ENCODE measurements at regions not wholly inside any gene's neighbourhood (a gene's known extent, or its start where the extent isn't known, plus 50 kb on each side); places are given as distances from the start of the nearest gene placed in this dataset.

DNA sequence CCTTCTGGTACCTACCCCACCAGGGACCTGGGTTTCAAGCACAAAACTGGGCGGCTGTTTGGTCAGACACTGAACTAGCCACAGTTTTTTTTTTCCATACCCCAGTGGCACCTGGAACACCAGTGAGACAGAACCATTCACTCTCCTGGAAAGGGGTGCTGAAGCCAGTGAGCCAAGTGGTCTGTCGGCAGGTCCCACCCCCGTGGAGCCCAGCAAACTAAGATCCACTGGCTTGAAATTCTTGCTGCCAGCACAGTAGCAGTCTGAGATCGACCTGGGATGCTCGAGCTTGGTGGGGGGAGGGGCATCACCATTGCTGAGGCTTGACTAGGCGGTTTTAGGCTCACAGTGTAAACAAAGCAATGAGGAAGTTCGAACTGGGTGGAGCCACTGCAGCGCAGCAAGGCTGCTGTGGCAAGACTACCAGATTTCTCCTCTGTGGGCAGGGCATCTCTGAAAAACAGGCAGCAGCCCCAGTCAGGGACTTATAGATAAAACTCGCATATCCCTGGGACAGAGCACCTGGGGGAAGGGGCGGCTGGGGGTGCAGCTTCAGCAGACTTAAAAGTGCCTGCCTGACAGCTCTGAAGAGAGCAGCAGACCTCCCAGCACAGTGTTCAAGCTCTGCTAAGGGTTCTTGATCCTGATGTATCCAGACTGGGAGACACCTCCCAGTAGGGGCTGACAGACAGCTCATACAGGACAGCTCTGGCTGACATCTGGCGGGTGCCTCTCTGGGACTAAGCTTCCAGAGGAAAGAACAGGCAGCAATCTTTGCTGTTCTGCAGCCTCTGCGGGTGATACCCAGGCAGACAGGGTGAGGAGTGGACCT, 223.0 kb downstream of the COX18 start:
- TF ChIP-seq POLR2A (IDR thresholded peaks at IDR 0.05; ENCODE audit: low read depth, low read length), result no peak
- no peak for TF ChIP-seq POLR2AphosphoS5 (IDR thresholded peaks at IDR 0.05; ENCODE audit: low read depth, low read length)
